CD4-positive, alpha-beta T cell (primary cell): ENCODE measurements at regions not wholly inside any gene's neighbourhood (a gene's known extent, or its start where the extent isn't known, plus 50 kb on each side); places are given as distances from the start of the nearest gene placed in this dataset.
A peak's percentile ranks its signal among the peaks of the same experiment; 100 is the strongest.

Source experiments
- ATAC-seq: fragments of 200-7000 bp; cut with Tn5 transposase; one replicate; pipeline ENCODE4 v1.10.0; 2022; ENCODE audit warnings: mild to moderate bottlenecking; ENCODE audit not compliant: poor library complexity
- CTCF ChIA-PET: fragments of 350-600 bp; sonication (Branson Sonifier 250); formaldehyde crosslinking; loops from one replicate; lab custom pipeline; 2021; ENCODE audit warnings: antibody characterized with exemption, inconsistent platforms; lab: Charles Lee
- POLR2A ChIA-PET: fragments of 350-600 bp; sonication (Branson Sonifier 250); formaldehyde crosslinking; loops from one replicate; lab custom pipeline; 2021; ENCODE audit warnings: antibody characterized with exemption, inconsistent platforms; lab: Charles Lee
- DNase-seq, 14 experiments: peaks; one replicate each; pipeline ENCODE4 v3.0.0-alpha.2; 2013 to 2020; ENCODE audit warnings: mixed read lengths in 2 of 14
- H3K27ac ChIP-seq, 2 donors: one replicate each; pipeline versions ENCODE4 v1.5.1 to v1.7.0; 2013; ENCODE audit warnings: low read length in 2 of 2, low read depth in 1 of 2, mild to moderate bottlenecking in 1 of 2
- H3K27me3 ChIP-seq, 2 experiments: 1 replicate in 1 of 2; 2 replicates in 1 of 2; pipeline versions ENCODE4 v1.6.1 to v1.7.0; 2013; ENCODE audit warnings: low read length in 2 of 2, control low read depth in 1 of 2, mild to moderate bottlenecking in 1 of 2, moderate library complexity in 1 of 2; ENCODE audit not compliant: insufficient read depth in 2 of 2, control insufficient read depth in 1 of 2
- H3K36me3 ChIP-seq: one replicate; pipeline ENCODE4 v1.6.1; 2013; ENCODE audit warnings: low read length, control low read depth; ENCODE audit not compliant: insufficient read depth
- H3K4me1 ChIP-seq: one replicate; pipeline ENCODE4 v1.6.1; 2013; ENCODE audit warnings: low read length, control low read depth; ENCODE audit not compliant: insufficient read depth
- H3K4me3 ChIP-seq: one replicate; pipeline ENCODE4 v1.5.1; 2013; ENCODE audit warnings: mild to moderate bottlenecking, low read length, moderate library complexity
- H3K9me3 ChIP-seq, 2 experiments: 1 replicate in 1 of 2; 2 replicates in 1 of 2; pipeline versions ENCODE4 v1.6.1 to v1.7.0; 2013; ENCODE audit warnings: low read length in 2 of 2, mild to moderate bottlenecking in 2 of 2, control low read depth in 1 of 2, moderate library complexity in 1 of 2; ENCODE audit not compliant: control insufficient read depth in 1 of 2, insufficient read depth in 1 of 2
- H3K27ac Mint-ChIP-seq: one replicate; pipeline ENCODE4 v1.8.0; 2020; ENCODE audit warnings: mixed read lengths
- H3K27me3 Mint-ChIP-seq: one replicate; pipeline ENCODE4 v1.8.0; 2021; ENCODE audit warnings: mixed read lengths
- H3K36me3 Mint-ChIP-seq: one replicate; pipeline ENCODE4 v1.8.0; 2021; ENCODE audit warnings: low read depth, mixed read lengths
- H3K4me1 Mint-ChIP-seq: one replicate; pipeline ENCODE4 v1.8.0; 2021; ENCODE audit warnings: low read depth, mixed read lengths
- H3K4me3 Mint-ChIP-seq: one replicate; pipeline ENCODE4 v1.8.0; 2020; ENCODE audit warnings: mild to moderate bottlenecking, mixed read lengths
- H3K9me3 Mint-ChIP-seq: one replicate; pipeline ENCODE4 v1.8.0; 2020; ENCODE audit warnings: mixed read lengths
- intact Hi-C, 2 experiments: fragments of 100-400 bp; cut with DNase I in 1 of 2; cut with micrococcal nuclease in 1 of 2; formaldehyde crosslinking; loops; one replicate each; pipeline versions ENCODE4 v1.15.1 to v1.9.0; 2023 to 2025; cut with DNase I, micrococcal nuclease
- TF ChIP-seq, protein P1 (sequence below): fragments of 200-600 bp; IDR thresholded peaks from one replicate; pipeline ENCODE4 v1.8.0; 2022; ENCODE audit warnings: antibody characterized with exemption, mild to moderate bottlenecking

DNA sequence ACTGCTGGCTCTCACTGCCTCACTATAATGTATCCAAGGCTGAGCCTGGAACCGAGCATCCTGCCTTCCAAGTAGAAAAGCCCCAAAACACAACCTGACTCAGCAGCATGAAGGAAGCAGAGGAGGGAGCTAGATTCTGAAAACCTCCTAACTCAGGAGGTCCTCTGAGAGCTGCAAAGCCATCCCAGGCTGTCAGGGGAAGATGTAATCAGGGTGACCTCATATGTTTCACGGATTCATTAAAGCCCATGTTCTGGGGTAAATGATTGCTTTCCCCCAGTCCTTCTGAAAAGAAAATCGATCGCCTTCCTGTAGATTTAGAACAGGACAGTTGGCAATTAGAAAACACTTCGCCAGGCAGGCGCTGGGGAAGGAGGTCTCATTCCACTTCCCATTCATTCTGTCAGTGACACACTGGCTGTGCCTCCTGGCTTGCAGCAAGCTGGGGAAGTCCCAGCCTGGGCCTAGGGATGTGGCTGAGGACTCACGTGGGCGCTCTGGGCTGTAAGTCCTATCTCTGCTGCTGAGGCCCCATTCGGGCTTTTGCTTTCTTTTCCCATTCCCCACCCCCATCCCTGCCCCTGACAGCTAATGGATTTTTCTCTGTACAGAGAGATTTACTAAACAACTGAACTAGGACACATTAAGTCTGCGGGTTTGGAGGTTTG is 75.7 kb upstream of the TMEM132E start:
- POLR2A ChIA-PET, result no interaction called here
- Histone ChIP-seq H3K4me3 (no peak overlapping the region), H3K9me3 (no peaks in the 10 kb centered on the region), H3K27ac (no peak overlapping the region), H3K27me3 (peaks cover 14 to 45% of the 10 kb centered on the region in 2 experiments), H3K4me1 (no peaks in the 10 kb centered on the region), H3K36me3 (no peaks in the 10 kb centered on the region)
- Mint-ChIP-seq H3K9me3 (no peaks in the 10 kb centered on the region), H3K4me1 (no peaks in the 10 kb centered on the region), H3K27me3 (peaks cover 59% of the 10 kb centered on the region), H3K27ac (no peak overlapping the region), H3K4me3 (no peak overlapping the region), H3K36me3 (no peaks in the 10 kb centered on the region)
- peak in 2 of 14 experiments; percentile 33 to 42 for DNase-seq
- CTCF ChIA-PET, result no interaction called here
- intact Hi-C loops, result no loop called here
- ATAC-seq, result no peak
- TF ChIP-seq, protein P1, sequence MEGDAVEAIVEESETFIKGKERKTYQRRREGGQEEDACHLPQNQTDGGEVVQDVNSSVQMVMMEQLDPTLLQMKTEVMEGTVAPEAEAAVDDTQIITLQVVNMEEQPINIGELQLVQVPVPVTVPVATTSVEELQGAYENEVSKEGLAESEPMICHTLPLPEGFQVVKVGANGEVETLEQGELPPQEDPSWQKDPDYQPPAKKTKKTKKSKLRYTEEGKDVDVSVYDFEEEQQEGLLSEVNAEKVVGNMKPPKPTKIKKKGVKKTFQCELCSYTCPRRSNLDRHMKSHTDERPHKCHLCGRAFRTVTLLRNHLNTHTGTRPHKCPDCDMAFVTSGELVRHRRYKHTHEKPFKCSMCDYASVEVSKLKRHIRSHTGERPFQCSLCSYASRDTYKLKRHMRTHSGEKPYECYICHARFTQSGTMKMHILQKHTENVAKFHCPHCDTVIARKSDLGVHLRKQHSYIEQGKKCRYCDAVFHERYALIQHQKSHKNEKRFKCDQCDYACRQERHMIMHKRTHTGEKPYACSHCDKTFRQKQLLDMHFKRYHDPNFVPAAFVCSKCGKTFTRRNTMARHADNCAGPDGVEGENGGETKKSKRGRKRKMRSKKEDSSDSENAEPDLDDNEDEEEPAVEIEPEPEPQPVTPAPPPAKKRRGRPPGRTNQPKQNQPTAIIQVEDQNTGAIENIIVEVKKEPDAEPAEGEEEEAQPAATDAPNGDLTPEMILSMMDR, result no peak

DNA sequence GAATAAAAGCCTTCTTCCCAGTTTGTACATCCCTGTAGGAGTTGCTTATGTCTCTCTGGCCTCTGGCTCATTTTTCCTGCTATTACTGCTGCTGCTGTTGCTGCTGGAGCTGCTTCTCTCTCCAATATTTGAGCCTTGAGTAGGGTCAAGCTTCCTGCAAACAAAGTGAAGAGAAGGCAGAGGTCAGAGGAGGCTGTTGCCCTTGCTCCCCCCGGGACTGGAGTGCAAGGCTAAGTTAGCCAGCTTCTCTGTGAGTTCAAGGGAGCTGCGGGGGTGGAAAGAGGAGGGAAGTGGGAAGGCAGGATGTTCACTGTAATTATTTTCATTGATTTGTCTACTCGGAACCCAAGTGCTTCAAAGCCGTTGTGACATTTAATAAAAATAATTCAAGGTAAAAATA is 77.0 kb upstream of the TMEM132E start:
- H3K4me3 ChIP-seq, result no peak overlapping the region
- intact Hi-C loops, result no loop called here
- H3K27me3 Mint-ChIP-seq, result peaks cover 55% of the 10 kb centered on the region
- H3K4me1 ChIP-seq, result no peaks in the 10 kb centered on the region
- no peak for ATAC-seq
- TF ChIP-seq, protein P1, result no peak
- no peak overlapping the region for H3K27ac Mint-ChIP-seq
- H3K27me3 ChIP-seq, result peaks cover 14 to 45% of the 10 kb centered on the region in 2 experiments
- no peak for DNase-seq
- POLR2A ChIA-PET, result no interaction called here
- no peak overlapping the region for H3K4me3 Mint-ChIP-seq
- no peaks in the 10 kb centered on the region for H3K9me3 Mint-ChIP-seq
- H3K27ac ChIP-seq, result no peak overlapping the region
- H3K9me3 ChIP-seq, result no peaks in the 10 kb centered on the region
- H3K36me3 Mint-ChIP-seq, result no peaks in the 10 kb centered on the region
- no peaks in the 10 kb centered on the region for H3K36me3 ChIP-seq
- CTCF ChIA-PET, result no interaction called here
- H3K4me1 Mint-ChIP-seq, result no peaks in the 10 kb centered on the region

DNA sequence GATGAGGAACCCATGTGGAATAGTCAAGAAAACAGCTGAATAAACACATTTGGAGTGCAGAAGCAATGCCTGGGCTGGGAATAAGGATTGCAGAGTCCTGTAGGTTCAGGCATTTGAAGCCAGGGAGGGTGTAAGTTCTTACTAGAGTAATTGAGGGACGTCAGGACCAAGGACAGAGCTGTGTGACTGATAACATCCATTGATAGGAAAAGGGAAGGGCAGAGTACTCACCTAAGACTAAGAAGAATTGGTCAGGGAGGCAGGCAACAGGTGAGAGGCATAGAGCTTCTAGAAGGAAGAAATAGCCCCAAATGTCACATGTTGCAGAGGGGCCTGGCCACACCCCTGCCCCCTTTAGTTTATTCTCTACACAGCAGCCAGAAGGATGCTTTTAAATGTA is 79.8 kb upstream of the TMEM132E start:
- Histone ChIP-seq H3K27me3 (peaks cover 24 to 33% of the 10 kb centered on the region in 2 experiments), H3K4me3 (no peak overlapping the region), H3K9me3 (no peaks in the 10 kb centered on the region), H3K27ac (no peak overlapping the region), H3K36me3 (no peaks in the 10 kb centered on the region), H3K4me1 (no peaks in the 10 kb centered on the region)
- no peak for ATAC-seq
- intact Hi-C loops, result no loop called here
- no peaks in the 10 kb centered on the region for H3K9me3 Mint-ChIP-seq
- no peak overlapping the region for H3K27ac Mint-ChIP-seq
- no peak for DNase-seq
- H3K4me1 Mint-ChIP-seq, result no peaks in the 10 kb centered on the region
- H3K4me3 Mint-ChIP-seq, result no peak overlapping the region
- no peaks in the 10 kb centered on the region for H3K36me3 Mint-ChIP-seq
- peaks cover 44% of the 10 kb centered on the region for H3K27me3 Mint-ChIP-seq
- TF ChIP-seq, protein P1, result no peak
- ChIA-PET CTCF (no interaction called here), POLR2A (no interaction called here)
